ENCODE measurements at regions not wholly inside any gene's neighbourhood (a gene's known extent, or its start where the extent isn't known, plus 50 kb on each side); places are given as distances from the start of the nearest gene placed in this dataset.

- TF ChIP-seq CTCF (IDR thresholded peaks at IDR 0.05; ENCODE audit: low read depth, low read length, poor library complexity, severe bottlenecking): no peak
- TF ChIP-seq EZH2phosphoT487 (IDR thresholded peaks at IDR 0.05; ENCODE audit: borderline replicate concordance, low read length): no peak
Measured at GRCh38 chr10:131587976-131588680, 276.6 kb upstream of the TCERG1L start.

Measured in DOHH2 (cell line).